HAP-1 (cell line): ENCODE measurements at regions not wholly inside any gene's neighbourhood (a gene's known extent, or its start where the extent isn't known, plus 50 kb on each side); places are given as distances from the start of the nearest gene placed in this dataset.
"Not testable (repeated sequence)": the region's sequence is repeated elsewhere in the genome, so short reads cannot be mapped to it uniquely, and the experiment has no call there.

ENCODE experiments used
- DNase-seq, 2 experiments: peaks; one replicate each; pipeline ENCODE4 v3.0.0-alpha.2; 2016 to 2020; ENCODE audit warnings: low spot score in 2 of 2
- H3K27me3 ChIP-seq: fragments of 250-450 bp; sonication (Bioruptor Pico); 2 replicates; pipeline ENCODE4 v1.5.1; 2020; ENCODE audit warnings: low read depth, mild to moderate bottlenecking, moderate library complexity
- H3K36me3 ChIP-seq: fragments of 250-450 bp; sonication (Bioruptor Pico); replicated peaks from 2 replicates; pipeline ENCODE4 v1.5.1; 2020; ENCODE audit warnings: mild to moderate bottlenecking
- H3K4me1 ChIP-seq: fragments of 250-450 bp; sonication (Bioruptor Pico); 2 replicates; pipeline ENCODE4 v1.5.1; 2020; ENCODE audit warnings: mild to moderate bottlenecking
- H3K4me3 ChIP-seq: fragments of 250-450 bp; sonication (Bioruptor Pico); 2 replicates; pipeline ENCODE4 v1.5.1; 2020; ENCODE audit warnings: mild to moderate bottlenecking, moderate library complexity
- H3K9me3 ChIP-seq: fragments of 250-450 bp; sonication (Bioruptor Pico); 2 replicates; pipeline ENCODE4 v1.5.1; 2020; ENCODE audit warnings: mild to moderate bottlenecking, moderate library complexity
- in situ Hi-C: fragments of 300-500 bp; cut with MboI; formaldehyde crosslinking; loops from 3 replicates; pipeline ENCODE4 v1.14.3; 2020; ENCODE audit warnings: low sequenced_read_pairs, inconsistent platforms, mixed read lengths

DNA sequence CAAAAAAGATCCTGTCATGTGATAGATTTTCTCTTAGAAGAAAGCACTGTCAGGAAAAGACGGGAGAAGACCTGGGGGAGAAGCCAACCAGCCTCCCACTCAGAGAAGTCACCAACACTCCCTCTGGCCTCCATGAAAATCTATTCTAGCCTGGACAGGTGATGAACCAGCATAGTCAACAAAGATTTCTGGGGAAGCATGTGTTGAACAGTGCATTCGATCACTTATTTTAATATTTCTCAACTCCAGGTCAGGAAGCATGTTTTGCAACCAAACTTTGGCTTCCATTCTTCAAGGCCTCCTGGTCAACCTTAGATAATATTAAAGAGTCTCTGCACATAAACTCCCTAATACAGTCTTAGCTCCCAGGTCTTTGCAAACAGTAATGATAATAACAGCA is 74.7 kb upstream of the ERCC4 start:
- Histone ChIP-seq H3K36me3 (no peaks in the 10 kb centered on the region), H3K4me3 (no peak overlapping the region), H3K4me1 (no peaks in the 10 kb centered on the region), H3K9me3 (no peaks in the 10 kb centered on the region), H3K27me3 (no peaks in the 10 kb centered on the region)
- DNase-seq = no peak
- in situ Hi-C loops = no loop called here

DNA sequence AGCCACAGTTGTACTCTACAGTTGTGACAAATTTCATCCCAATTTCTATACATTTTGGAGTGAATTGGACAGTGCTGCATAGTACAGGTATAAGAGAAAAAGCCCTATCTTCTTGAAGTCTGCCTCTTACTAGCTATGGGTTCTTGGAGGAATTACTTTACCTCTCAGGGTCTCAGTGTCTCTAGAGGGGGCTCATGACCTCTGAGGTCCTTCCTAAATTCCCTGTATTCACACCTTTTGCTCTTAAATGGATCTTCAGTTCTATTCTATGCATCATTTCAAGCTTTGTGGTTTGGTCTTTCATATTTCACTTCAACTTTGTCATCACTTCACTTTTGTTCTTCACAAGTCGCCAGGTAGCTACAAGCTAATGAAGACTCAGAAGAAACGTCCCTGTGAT is 71.2 kb upstream of the ERCC4 start:
- no peak for DNase-seq
- in situ Hi-C loops = no loop called here
- Histone ChIP-seq H3K36me3 (no peaks in the 10 kb centered on the region), H3K9me3 (no peaks in the 10 kb centered on the region), H3K27me3 (no peaks in the 10 kb centered on the region), H3K4me3 (no peak overlapping the region), H3K4me1 (no peaks in the 10 kb centered on the region)

DNA sequence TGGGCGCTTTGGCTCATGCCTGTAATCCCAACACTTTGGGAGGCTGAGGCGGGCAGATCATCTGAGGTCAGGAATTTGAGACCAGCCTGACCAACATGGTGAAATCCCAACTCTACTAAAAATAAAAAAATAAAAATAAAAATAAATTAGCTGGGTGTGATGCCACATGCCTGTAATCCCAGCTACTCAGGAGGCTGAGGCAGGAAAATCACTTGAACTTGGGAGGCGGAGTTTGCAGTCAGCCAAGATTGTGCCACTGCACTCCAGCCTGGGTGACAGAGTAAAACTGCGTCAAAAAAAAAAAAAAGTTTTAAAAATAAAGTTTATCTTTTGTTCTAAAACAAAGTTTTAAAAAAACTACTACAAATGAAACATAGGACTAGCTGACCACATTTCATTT is 69.8 kb upstream of the ERCC4 start:
- H3K9me3 ChIP-seq, in situ Hi-C loops, H3K27me3 ChIP-seq, DNase-seq, H3K36me3 ChIP-seq, H3K4me1 ChIP-seq, H3K4me3 ChIP-seq: not testable (repeated sequence)

DNA sequence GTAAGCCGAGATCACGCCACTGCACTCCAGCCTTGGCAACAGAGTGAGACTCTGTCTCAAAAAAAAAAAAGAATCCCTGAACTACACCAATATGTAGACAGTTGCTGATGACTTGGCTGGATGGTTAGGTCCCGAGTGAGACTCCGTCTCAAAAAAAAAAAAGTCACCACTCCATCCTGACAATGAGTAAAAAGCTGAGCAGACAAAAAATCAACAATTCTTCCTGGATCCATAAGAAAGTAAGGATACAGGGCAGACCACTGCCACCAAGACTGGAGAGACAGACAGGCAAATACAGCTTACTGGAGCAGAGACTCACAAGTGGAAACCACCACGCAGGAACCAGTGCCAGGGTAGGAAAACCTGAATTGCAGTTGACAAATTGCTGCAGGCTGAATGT is 67.1 kb upstream of the ERCC4 start:
- Histone ChIP-seq H3K4me3 (no peak overlapping the region), H3K4me1 (no peaks in the 10 kb centered on the region), H3K27me3 (no peaks in the 10 kb centered on the region), H3K36me3 (no peaks in the 10 kb centered on the region), H3K9me3 (no peaks in the 10 kb centered on the region)
- no peak for DNase-seq
- in situ Hi-C loops = no loop called here

DNA sequence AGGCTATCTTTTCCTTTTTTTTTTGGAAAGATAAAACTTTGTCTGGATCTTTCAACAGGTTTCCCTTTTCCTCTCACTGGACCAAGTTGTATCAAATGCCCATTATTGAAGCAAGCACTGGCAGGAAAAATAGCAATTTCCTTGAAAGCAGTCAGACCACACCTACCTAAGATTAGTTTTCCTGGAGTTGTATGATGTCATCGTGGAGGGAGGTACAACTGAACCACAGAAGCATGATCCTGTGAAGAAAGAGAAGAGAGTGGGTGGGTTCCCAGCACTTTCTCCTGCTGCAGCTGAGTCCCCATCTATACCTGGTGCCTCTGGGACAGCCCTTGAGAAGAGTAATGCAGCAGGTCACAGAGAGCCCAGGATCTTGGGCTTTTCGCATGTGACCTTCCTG is 63.6 kb upstream of the ERCC4 start:
- in situ Hi-C loops = no loop called here

DNA sequence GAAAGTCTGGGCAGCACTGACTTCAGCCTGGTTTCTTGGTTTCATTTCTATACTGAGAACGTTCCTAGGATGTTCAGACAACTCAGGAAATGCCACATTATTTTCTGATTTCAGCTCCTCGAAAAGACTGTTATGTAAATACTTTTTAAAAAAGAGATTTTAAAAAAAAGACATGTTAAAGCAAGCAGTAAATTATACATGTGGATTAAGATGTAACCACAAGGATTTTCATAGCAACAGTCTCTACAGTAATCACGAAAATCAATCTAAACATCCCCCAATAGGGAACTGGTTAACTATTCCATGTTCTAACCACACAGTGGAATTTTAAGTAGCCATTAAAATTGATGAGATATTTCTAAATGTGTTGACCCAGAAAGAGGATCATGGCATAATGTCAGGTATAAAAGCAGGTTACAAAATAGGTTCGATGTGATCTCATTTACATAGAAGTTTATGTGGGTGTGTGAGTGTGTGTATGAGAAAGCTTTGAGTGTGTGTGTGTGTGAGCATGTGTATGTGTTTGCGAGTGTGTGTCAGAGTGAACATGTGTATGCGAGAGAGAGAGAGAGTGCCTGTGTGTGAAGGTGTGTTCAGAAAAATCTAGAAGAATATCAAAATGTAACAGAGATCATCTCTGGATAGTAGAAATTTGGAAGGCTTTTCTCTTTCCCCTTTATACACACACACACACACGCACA is 63.0 kb upstream of the ERCC4 start:
- in situ Hi-C loops = no loop called here
- Histone ChIP-seq H3K4me3 (no peak overlapping the region), H3K27me3 (no peaks in the 10 kb centered on the region; the same call in 1 of the 2 replicates), H3K36me3 (no peaks in the 10 kb centered on the region), H3K4me1 (no peaks in the 10 kb centered on the region), H3K9me3 (no peaks in the 10 kb centered on the region)
- DNase-seq = no peak

More for the DNA sequence above, 63.6 kb upstream of the ERCC4 start:
- Histone ChIP-seq H3K4me1 (no peaks in the 10 kb centered on the region), H3K36me3 (no peaks in the 10 kb centered on the region), H3K4me3 (no peak overlapping the region), H3K9me3 (no peaks in the 10 kb centered on the region), H3K27me3 (no peaks in the 10 kb centered on the region; the same call in 1 of the 2 replicates)
- no peak for DNase-seq

DNA sequence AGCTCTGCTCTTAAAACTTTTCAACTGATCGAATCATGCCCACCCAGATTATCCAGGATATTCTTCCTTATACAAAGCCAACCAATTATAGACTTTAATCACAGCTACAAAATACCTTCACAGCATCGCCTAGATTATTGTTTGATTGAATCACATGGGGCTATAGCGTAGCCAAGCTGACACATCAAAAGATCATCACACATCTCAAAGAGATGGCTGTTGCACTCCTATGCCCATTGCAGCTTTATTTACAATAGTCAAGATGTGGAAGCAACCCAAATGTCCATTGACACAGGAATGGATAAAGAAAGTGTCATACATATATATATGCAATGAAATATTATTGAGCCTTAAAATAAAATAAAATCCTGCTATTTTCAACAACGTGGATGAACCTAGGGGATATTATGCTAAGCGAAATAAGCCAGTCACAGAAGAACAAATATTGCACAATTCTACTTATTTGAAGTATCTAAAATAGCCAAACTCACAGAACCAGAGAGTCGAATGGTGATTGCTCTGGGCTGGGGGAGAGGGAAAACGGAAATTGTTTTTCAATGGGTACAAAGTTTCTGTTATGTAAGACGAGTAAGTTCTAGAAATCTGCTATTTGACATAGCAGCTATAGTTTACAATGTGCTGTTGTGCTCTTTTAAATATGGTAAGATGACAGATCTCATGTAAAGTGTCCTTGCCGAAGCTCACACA is 60.9 kb upstream of the ERCC4 start:
- in situ Hi-C loops = no loop called here
- H3K4me1 ChIP-seq = no peaks in the 10 kb centered on the region
- no peaks in the 10 kb centered on the region; the same call in 1 of the 2 replicates for H3K27me3 ChIP-seq
- DNase-seq = no peak
- no peak overlapping the region for H3K4me3 ChIP-seq
- no peaks in the 10 kb centered on the region for H3K36me3 ChIP-seq
- no peaks in the 10 kb centered on the region for H3K9me3 ChIP-seq

DNA sequence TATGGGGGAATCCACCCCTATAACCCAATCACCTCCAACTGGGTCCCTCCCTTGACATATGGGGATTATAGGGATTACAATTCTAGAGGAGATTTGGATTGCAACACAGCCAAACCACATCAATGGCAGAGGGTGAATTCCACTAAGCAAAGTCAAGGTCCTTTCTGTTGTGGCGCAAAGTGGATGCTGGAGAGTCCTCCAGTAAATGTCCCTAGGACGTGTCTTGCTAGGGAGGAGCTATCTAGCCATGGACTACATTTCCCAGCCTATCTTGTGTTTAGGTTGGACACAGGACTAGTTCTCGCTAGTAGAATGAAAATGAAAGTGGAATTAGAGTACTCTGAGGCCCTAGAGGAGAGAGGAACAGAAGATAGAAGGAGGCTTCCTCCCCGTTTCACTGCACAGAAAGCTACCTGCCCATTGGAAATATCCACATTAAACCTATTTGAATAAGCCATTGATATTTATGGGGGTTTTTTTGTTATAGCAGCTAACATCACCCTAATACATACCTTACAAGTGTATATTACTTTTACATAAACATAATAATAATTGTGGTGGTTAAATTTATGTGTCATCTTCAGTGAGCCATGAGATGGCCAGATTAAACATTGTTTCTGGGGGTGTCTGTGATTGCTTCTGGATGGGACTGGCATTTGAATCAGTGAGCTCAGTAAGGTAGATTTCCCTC is 56.7 kb upstream of the ERCC4 start:
- H3K4me1 ChIP-seq = no peaks in the 10 kb centered on the region
- no peak for DNase-seq
- H3K9me3 ChIP-seq = no peaks in the 10 kb centered on the region
- H3K27me3 ChIP-seq = no peaks in the 10 kb centered on the region; the same call in 1 of the 2 replicates
- H3K4me3 ChIP-seq = no peak overlapping the region
- H3K36me3 ChIP-seq = no peaks in the 10 kb centered on the region
- in situ Hi-C loops = no loop called here

DNA sequence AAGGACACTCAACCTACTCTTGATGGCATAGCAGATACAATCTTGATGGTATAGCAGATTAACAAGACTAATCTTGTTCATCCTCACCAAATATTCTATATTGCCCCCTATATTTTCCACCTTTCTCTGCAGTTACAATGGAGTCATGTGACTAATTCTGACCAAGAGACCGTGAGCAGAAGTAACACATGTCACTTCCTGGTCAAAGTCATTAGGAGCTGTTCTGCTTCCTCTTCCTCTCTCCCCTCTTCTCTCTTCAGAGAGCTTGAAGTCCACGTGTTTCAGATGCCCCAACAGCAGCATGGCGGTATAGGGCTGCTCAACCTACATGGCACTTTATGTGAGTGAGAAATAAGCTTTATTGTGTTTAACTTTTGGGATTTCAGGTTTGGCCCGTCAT is 55.3 kb upstream of the ERCC4 start:
- Histone ChIP-seq H3K9me3 (0 out of 2 replicates have a peak, but pooled peaks cover 2% of the 10 kb centered on the region), H3K4me3 (no peak overlapping the region), H3K36me3 (no peaks in the 10 kb centered on the region), H3K27me3 (no peaks in the 10 kb centered on the region; the same call in 1 of the 2 replicates), H3K4me1 (no peaks in the 10 kb centered on the region)
- in situ Hi-C loops = no loop called here
- no peak for DNase-seq

DNA sequence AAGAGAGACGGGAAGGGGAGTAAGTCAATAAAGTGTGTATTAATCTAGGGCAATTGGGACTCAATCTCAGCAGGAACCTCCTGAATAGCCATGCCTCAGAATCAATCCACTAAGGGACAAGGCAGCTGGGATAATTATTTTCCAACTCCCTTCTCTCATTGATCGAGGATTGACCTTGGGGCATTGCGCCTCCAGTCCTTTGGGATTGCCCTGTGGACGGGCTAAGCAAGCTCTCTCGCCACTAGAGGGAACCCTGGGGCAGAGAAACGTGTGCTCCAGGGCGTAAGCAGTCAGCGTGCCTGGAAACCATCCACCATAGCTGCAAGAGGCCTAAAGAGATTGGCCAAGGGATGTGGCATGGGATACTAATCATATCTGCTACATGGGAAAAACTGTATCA is 53.9 kb upstream of the ERCC4 start:
- no peak overlapping the region for H3K4me3 ChIP-seq
- peak; percentile 76 to 88 for DNase-seq

More for the DNA sequence above, 53.9 kb upstream of the ERCC4 start:
- in situ Hi-C loops = no loop called here
- 0 out of 2 replicates have a peak, but pooled peaks cover 2% of the 10 kb centered on the region for H3K9me3 ChIP-seq
- H3K36me3 ChIP-seq = no peaks in the 10 kb centered on the region
- H3K27me3 ChIP-seq = no peaks in the 10 kb centered on the region
- H3K4me1 ChIP-seq = no peaks in the 10 kb centered on the region
